Liver (tissue), 3 donors: ENCODE measurements at regions not wholly inside any gene's neighbourhood (a gene's known extent, or its start where the extent isn't known, plus 50 kb on each side); places are given as distances from the start of the nearest gene placed in this dataset.

Source experiments
- EGR1 ChIP-seq, 2 donors: IDR thresholded peaks; 2 replicates each; pipeline ENCODE4 v1.6.1; 2016 to 2018; ENCODE audit warnings: antibody characterized with exemption in 2 of 2, low read depth in 2 of 2
- FOXA1 ChIP-seq: IDR thresholded peaks from 2 replicates; pipeline ENCODE4 v1.6.1; 2016; ENCODE audit warnings: antibody characterized with exemption
- GABPA ChIP-seq, 2 donors: IDR thresholded peaks in 1 of 2; conservative IDR thresholded peaks in 1 of 2; 2 replicates each; pipeline ENCODE4 v1.6.1; 2016; ENCODE audit warnings: antibody characterized with exemption in 2 of 2, mild to moderate bottlenecking in 1 of 2, moderate library complexity in 1 of 2
- JUND ChIP-seq, 2 donors: IDR thresholded peaks; 2 replicates each; pipeline ENCODE4 v1.6.1; 2016; ENCODE audit warnings: antibody characterized with exemption in 2 of 2
- NR2F2 ChIP-seq: IDR thresholded peaks from 2 replicates; pipeline ENCODE4 v1.6.1; 2016; ENCODE audit warnings: antibody characterized with exemption
- RAD21 ChIP-seq, 2 donors: IDR thresholded peaks; 2 replicates each; pipeline ENCODE4 v1.6.1; 2016; ENCODE audit warnings: antibody characterized with exemption in 2 of 2, mild to moderate bottlenecking in 2 of 2
- RXRA ChIP-seq, 2 donors: IDR thresholded peaks; 2 replicates each; pipeline ENCODE4 v1.6.1; 2017 to 2018; ENCODE audit warnings: antibody characterized with exemption in 2 of 2, mild to moderate bottlenecking in 1 of 2
- TAF1 ChIP-seq: conservative IDR thresholded peaks from 2 replicates; pipeline ENCODE4 v1.6.1; 2016; ENCODE audit warnings: antibody characterized with exemption, mild to moderate bottlenecking
- YY1 ChIP-seq: IDR thresholded peaks from 2 replicates; pipeline ENCODE4 v1.6.1; 2016; ENCODE audit warnings: antibody characterized with exemption, mild to moderate bottlenecking
- TF ChIP-seq, protein P1 (sequence below): fragments of 150-350 bp; IDR thresholded peaks from 2 replicates; pipeline ENCODE4 v1.5.1; 2017; ENCODE audit warnings: improper control_type of control experiment, low read depth, low read length; ENCODE audit not compliant: missing input control
- TF ChIP-seq, protein P2 (sequence below): IDR thresholded peaks from 2 replicates; pipeline ENCODE4 v1.6.1; 2016; ENCODE audit warnings: antibody characterized with exemption, mild to moderate bottlenecking
- TF ChIP-seq, protein P3 (sequence below): IDR thresholded peaks from 2 replicates; pipeline ENCODE4 v1.6.1; 2016; ENCODE audit warnings: antibody characterized with exemption
- TF ChIP-seq, protein P4 (sequence below): IDR thresholded peaks from 2 replicates; pipeline ENCODE4 v1.6.1; 2016; ENCODE audit warnings: antibody characterized with exemption
- TF ChIP-seq, protein P5 (sequence below): IDR thresholded peaks from 2 replicates; pipeline ENCODE4 v1.6.1; 2016; ENCODE audit warnings: antibody characterized with exemption
- donor health status: healthy.
- donor health status: healthy.

DNA sequence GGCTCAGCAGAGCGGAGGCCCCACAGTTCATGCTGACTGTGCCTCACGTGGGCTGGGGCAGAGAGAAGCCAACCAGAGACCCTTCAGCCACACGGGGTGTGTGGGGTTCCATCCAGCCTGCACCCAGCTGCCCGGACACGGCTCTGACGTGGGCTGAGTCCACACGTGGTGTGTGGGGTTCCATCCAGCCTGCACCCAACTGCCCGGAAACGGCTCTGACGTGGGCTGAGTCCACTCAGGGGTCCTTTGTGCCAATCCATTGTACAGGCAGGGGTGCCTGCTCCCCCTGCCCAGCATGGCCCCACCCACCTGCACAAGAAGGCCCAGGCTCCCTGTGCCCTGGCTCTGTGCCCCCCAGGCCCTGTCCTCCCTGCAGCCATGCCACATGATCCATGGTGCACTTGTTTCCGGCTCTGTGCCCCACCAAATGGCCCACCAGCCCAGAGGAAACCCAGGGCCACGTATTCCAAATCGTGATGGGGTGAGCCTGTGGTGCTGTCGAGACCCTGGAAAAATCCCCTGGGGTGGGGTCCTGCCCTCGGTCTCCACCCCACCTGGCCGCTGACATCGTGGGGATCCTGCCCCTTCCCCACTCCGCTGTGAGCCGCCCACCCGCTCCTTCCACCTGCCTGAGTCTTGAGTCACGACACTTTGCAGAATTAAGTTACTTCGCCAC is 99.3 kb upstream of the SFSWAP start:
- TF ChIP-seq, protein P1, sequence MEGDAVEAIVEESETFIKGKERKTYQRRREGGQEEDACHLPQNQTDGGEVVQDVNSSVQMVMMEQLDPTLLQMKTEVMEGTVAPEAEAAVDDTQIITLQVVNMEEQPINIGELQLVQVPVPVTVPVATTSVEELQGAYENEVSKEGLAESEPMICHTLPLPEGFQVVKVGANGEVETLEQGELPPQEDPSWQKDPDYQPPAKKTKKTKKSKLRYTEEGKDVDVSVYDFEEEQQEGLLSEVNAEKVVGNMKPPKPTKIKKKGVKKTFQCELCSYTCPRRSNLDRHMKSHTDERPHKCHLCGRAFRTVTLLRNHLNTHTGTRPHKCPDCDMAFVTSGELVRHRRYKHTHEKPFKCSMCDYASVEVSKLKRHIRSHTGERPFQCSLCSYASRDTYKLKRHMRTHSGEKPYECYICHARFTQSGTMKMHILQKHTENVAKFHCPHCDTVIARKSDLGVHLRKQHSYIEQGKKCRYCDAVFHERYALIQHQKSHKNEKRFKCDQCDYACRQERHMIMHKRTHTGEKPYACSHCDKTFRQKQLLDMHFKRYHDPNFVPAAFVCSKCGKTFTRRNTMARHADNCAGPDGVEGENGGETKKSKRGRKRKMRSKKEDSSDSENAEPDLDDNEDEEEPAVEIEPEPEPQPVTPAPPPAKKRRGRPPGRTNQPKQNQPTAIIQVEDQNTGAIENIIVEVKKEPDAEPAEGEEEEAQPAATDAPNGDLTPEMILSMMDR = no peak
- TF ChIP-seq TAF1 = no peak
- TF ChIP-seq YY1 = no peak
- TF ChIP-seq, protein P2, sequence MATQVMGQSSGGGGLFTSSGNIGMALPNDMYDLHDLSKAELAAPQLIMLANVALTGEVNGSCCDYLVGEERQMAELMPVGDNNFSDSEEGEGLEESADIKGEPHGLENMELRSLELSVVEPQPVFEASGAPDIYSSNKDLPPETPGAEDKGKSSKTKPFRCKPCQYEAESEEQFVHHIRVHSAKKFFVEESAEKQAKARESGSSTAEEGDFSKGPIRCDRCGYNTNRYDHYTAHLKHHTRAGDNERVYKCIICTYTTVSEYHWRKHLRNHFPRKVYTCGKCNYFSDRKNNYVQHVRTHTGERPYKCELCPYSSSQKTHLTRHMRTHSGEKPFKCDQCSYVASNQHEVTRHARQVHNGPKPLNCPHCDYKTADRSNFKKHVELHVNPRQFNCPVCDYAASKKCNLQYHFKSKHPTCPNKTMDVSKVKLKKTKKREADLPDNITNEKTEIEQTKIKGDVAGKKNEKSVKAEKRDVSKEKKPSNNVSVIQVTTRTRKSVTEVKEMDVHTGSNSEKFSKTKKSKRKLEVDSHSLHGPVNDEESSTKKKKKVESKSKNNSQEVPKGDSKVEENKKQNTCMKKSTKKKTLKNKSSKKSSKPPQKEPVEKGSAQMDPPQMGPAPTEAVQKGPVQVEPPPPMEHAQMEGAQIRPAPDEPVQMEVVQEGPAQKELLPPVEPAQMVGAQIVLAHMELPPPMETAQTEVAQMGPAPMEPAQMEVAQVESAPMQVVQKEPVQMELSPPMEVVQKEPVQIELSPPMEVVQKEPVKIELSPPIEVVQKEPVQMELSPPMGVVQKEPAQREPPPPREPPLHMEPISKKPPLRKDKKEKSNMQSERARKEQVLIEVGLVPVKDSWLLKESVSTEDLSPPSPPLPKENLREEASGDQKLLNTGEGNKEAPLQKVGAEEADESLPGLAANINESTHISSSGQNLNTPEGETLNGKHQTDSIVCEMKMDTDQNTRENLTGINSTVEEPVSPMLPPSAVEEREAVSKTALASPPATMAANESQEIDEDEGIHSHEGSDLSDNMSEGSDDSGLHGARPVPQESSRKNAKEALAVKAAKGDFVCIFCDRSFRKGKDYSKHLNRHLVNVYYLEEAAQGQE = no peak
- TF ChIP-seq, protein P3, sequence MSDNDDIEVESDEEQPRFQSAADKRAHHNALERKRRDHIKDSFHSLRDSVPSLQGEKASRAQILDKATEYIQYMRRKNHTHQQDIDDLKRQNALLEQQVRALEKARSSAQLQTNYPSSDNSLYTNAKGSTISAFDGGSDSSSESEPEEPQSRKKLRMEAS = no peak
- no peak for TF ChIP-seq RAD21 (IDR thresholded peaks at IDR 0.05)
- TF ChIP-seq, protein P4, sequence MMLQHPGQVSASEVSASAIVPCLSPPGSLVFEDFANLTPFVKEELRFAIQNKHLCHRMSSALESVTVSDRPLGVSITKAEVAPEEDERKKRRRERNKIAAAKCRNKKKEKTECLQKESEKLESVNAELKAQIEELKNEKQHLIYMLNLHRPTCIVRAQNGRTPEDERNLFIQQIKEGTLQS = no peak
- no peak for TF ChIP-seq JUND (IDR thresholded peaks at IDR 0.05)
- TF ChIP-seq EGR1 (IDR thresholded peaks at IDR 0.05; ENCODE audit: low read depth in 2 of 2) = no peak
- TF ChIP-seq NR2F2 = no peak
- TF ChIP-seq RXRA (IDR thresholded peaks at IDR 0.05) = no peak
- TF ChIP-seq FOXA1 = no peak
- TF ChIP-seq, protein P5, sequence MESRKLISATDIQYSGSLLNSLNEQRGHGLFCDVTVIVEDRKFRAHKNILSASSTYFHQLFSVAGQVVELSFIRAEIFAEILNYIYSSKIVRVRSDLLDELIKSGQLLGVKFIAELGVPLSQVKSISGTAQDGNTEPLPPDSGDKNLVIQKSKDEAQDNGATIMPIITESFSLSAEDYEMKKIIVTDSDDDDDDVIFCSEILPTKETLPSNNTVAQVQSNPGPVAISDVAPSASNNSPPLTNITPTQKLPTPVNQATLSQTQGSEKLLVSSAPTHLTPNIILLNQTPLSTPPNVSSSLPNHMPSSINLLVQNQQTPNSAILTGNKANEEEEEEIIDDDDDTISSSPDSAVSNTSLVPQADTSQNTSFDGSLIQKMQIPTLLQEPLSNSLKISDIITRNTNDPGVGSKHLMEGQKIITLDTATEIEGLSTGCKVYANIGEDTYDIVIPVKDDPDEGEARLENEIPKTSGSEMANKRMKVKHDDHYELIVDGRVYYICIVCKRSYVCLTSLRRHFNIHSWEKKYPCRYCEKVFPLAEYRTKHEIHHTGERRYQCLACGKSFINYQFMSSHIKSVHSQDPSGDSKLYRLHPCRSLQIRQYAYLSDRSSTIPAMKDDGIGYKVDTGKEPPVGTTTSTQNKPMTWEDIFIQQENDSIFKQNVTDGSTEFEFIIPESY = no peak
- TF ChIP-seq GABPA (IDR thresholded peaks at IDR 0.05 in 1 of 2, conservative IDR thresholded peaks at IDR 0.05 in 1 of 2) = no peak
